Adrenal gland (tissue), 9 donors: ENCODE measurements at regions not wholly inside any gene's neighbourhood (a gene's known extent, or its start where the extent isn't known, plus 50 kb on each side); places are given as distances from the start of the nearest gene placed in this dataset.

ENCODE experiments used
- DNase-seq, 7 donors: peaks; one replicate each; pipeline ENCODE4 v3.0.0-alpha.2; 2019 to 2020
- H3K27ac ChIP-seq, 5 donors: fragments of 200-600 bp; sonication (generic) in 4 of 5; 1 replicate in 3 of 5; 2 replicates in 2 of 5; pipeline versions ENCODE4 v1.5.1 to v1.8.0; 2016 to 2020; ENCODE audit warnings: mild to moderate bottlenecking in 1 of 5
- H3K27me3 ChIP-seq: fragments of 200-600 bp; 2 replicates; pipeline ENCODE4 v1.8.0; 2021
- H3K36me3 ChIP-seq, 2 donors: fragments of 200-600 bp; replicated peaks in 1 of 2; 1 replicate in 1 of 2; 2 replicates in 1 of 2; pipeline versions ENCODE4 v1.5.1 to v1.8.0; 2018 to 2022
- H3K4me1 ChIP-seq, 2 donors: fragments of 200-600 bp; replicated peaks in 1 of 2; 1 replicate in 1 of 2; 2 replicates in 1 of 2; pipeline versions ENCODE4 v1.5.1 to v1.8.0; 2018 to 2021
- H3K4me3 ChIP-seq, 4 donors: fragments of 200-600 bp; sonication (generic) in 3 of 4; one replicate each; pipeline ENCODE4 v1.5.1; 2016 to 2018
- H3K9me3 ChIP-seq, 3 donors: fragments of 200-600 bp; sonication (generic) in 1 of 3; replicated peaks in 1 of 3; 1 replicate in 2 of 3; 2 replicates in 1 of 3; pipeline versions ENCODE4 v1.5.1 to v1.8.0; 2016 to 2021
- CTCF ChIP-seq, 6 experiments: fragments of 450-650 bp in 4 of 6; fragments of 200-600 bp in 2 of 6; sonication (generic) in 1 of 6; IDR thresholded peaks; 1 replicate in 5 of 6; 2 replicates in 1 of 6; pipeline versions ENCODE4 v1.5.1 to v1.8.0; 2016 to 2021; ENCODE audit warnings: antibody characterized with exemption in 6 of 6, mild to moderate bottlenecking in 2 of 6, moderate library complexity in 1 of 6
- POLR2A ChIP-seq, 2 donors: fragments of 450-650 bp; IDR thresholded peaks; one replicate each; pipeline ENCODE4 v1.6.1; 2017; ENCODE audit warnings: antibody characterized with exemption in 2 of 2, mild to moderate bottlenecking in 2 of 2, moderate library complexity in 1 of 2
- WGBS, 4 donors: extraction: QIAGEN DNeasy Blood & Tissue Kit in 2 of 4; methylation state at CpG; one replicate each; pipeline versions ENCODE4 v1.1.5 to v1.1.7; 2013 to 2017; 5-methylcytosine and 5-hydroxymethylcytosine counted together
- intact Hi-C, 2 donors: fragments of 100-400 bp; cut with DNase I; formaldehyde crosslinking; loops; one replicate each; pipeline versions ENCODE4 v1.14.1 to v1.15.0; 2022 to 2023
- donor health status: healthy with polysubstance abuse.
- donor health status: Bipolar disorder and iron deficiency.
- donor health status: DM: yes; HTN: yes; CAD: no.
- donor health status: DM: no; HTN: no; CAD: no.
- donor health status: DM: no; HTN: no; CAD: no.

- no peak overlapping the region for H3K27ac ChIP-seq
- WGBS, 4 donors: 62 to 90% (median 79%) methylated on average over 1 of the region's 1 CpG
- H3K4me1 ChIP-seq: no peaks in the 10 kb centered on the region
These were observed 784.9 kb downstream of the DNAJB9 start for GRCh38 chr7:109354552-109354951.

GRCh38 chr7:109375823-109376222 lies 806.1 kb downstream of the DNAJB9 start:
- H3K27ac ChIP-seq: no peak overlapping the region
- DNase-seq: no peak
- intact Hi-C loops: no loop called here
- H3K4me1 ChIP-seq: no peaks in the 10 kb centered on the region
- no peaks in the 10 kb centered on the region for H3K9me3 ChIP-seq
- H3K4me3 ChIP-seq: no peak overlapping the region
- H3K27me3 ChIP-seq: no peaks in the 10 kb centered on the region
- no peaks in the 10 kb centered on the region for H3K36me3 ChIP-seq
- no peak for TF ChIP-seq POLR2A (IDR thresholded peaks at IDR 0.05)
- no peak for TF ChIP-seq CTCF (IDR thresholded peaks at IDR 0.05)

More at GRCh38 chr7:109354552-109354951, 784.9 kb downstream of the DNAJB9 start:
- H3K27me3 ChIP-seq: no peaks in the 10 kb centered on the region
- intact Hi-C loops: no loop called here
- TF ChIP-seq CTCF (IDR thresholded peaks at IDR 0.05) (no peak), POLR2A (IDR thresholded peaks at IDR 0.05) (no peak)
- no peaks in the 10 kb centered on the region for H3K9me3 ChIP-seq
- no peak overlapping the region for H3K4me3 ChIP-seq
- no peak for DNase-seq
- H3K36me3 ChIP-seq: no peaks in the 10 kb centered on the region

- Histone ChIP-seq H3K4me3 (no peak overlapping the region), H3K9me3 (no peaks in the 10 kb centered on the region), H3K4me1 (no peaks in the 10 kb centered on the region), H3K27ac (no peak overlapping the region), H3K36me3 (no peaks in the 10 kb centered on the region), H3K27me3 (no peaks in the 10 kb centered on the region)
- no peak for DNase-seq
- intact Hi-C loops: no loop called here
- TF ChIP-seq POLR2A (IDR thresholded peaks at IDR 0.05) (no peak), CTCF (IDR thresholded peaks at IDR 0.05) (no peak)
These were observed 806.9 kb downstream of the DNAJB9 start for GRCh38 chr7:109376576-109376975.

GRCh38 chr7:109377076-109377884 lies 807.6 kb downstream of the DNAJB9 start:
- intact Hi-C loops: no loop called here
- DNase-seq: no peak
- Histone ChIP-seq H3K4me1 (no peaks in the 10 kb centered on the region), H3K36me3 (no peaks in the 10 kb centered on the region), H3K27me3 (no peaks in the 10 kb centered on the region), H3K27ac (no peak overlapping the region), H3K9me3 (no peaks in the 10 kb centered on the region), H3K4me3 (no peak overlapping the region)
- TF ChIP-seq CTCF (IDR thresholded peaks at IDR 0.05): no peak
- TF ChIP-seq POLR2A (IDR thresholded peaks at IDR 0.05): no peak
- WGBS, 4 donors: 75 to 84% (median 81%) methylated on average over 3 of the region's 3 CpGs
